Testis (tissue), 2 donors: ENCODE measurements at regions not wholly inside any gene's neighbourhood (a gene's known extent, or its start where the extent isn't known, plus 50 kb on each side); places are given as distances from the start of the nearest gene placed in this dataset.

Experiments
- CTCF ChIP-seq, 3 experiments: fragments of 450-650 bp in 2 of 3; fragments of 200-600 bp in 1 of 3; sonication (generic) in 1 of 3; IDR thresholded peaks; one replicate each; pipeline ENCODE4 v1.5.1; 2016 to 2019; ENCODE audit warnings: antibody characterized with exemption in 3 of 3, mild to moderate bottlenecking in 2 of 3, moderate library complexity in 1 of 3
- POLR2A ChIP-seq: fragments of 450-650 bp; IDR thresholded peaks from one replicate; pipeline ENCODE4 v1.6.1; 2017; ENCODE audit warnings: antibody characterized with exemption, mild to moderate bottlenecking, moderate library complexity

- TF ChIP-seq CTCF (IDR thresholded peaks at IDR 0.05): no peak
- no peak for TF ChIP-seq POLR2A
Measured at GRCh38 chr6:84432619-84433018, 205.2 kb upstream of the CEP162 start.
